ENCODE measurements at regions not wholly inside any gene's neighbourhood (a gene's known extent, or its start where the extent isn't known, plus 50 kb on each side); places are given as distances from the start of the nearest gene placed in this dataset.

- no peak overlapping the region for H3K14ac ChIP-seq (ENCODE audit: low read length)
- H4K12ac ChIP-seq (ENCODE audit: low read depth, low read length), result no peak overlapping the region
- H3K23ac ChIP-seq (ENCODE audit: low read length), result no peak overlapping the region
- H3K4me3 ChIP-seq (ENCODE audit: low read depth, low read length), result no peak overlapping the region
- H3K18ac ChIP-seq (ENCODE audit: low read length), result no peak overlapping the region
- no peak overlapping the region for H2BK5ac ChIP-seq (ENCODE audit: low read depth, low read length, poor library complexity)
- H3K36me3 ChIP-seq (ENCODE audit: control insufficient read depth in 1 of 2, insufficient read depth in 2 of 2, low read length in 2 of 2), result no peaks in the 10 kb centered on the region
- H3K27me3 ChIP-seq (ENCODE audit: insufficient read depth, low read length), result no peaks in the 10 kb centered on the region
- no peaks in the 10 kb centered on the region for H3K4me1 ChIP-seq (ENCODE audit: control insufficient read depth in 1 of 2, insufficient read depth in 2 of 2, low read length in 2 of 2)
- H2AK5ac ChIP-seq (ENCODE audit: low read length), result no peak overlapping the region
- H4K91ac ChIP-seq (ENCODE audit: low read depth, low read length), result no peak overlapping the region
- no peak overlapping the region for H3K9ac ChIP-seq (ENCODE audit: low read length)
- H2BK12ac ChIP-seq (ENCODE audit: low read length), result no peak overlapping the region
- no peak overlapping the region for H2AFZ ChIP-seq (ENCODE audit: insufficient read depth, low read length, poor library complexity)
- H2BK120ac ChIP-seq (ENCODE audit: insufficient read depth, low read length, poor library complexity), result no peak overlapping the region
- H3K4ac ChIP-seq (ENCODE audit: low read depth, low read length), result no peak overlapping the region
- H4K8ac ChIP-seq (ENCODE audit: low read depth, low read length), result no peak overlapping the region
- no peak overlapping the region for H3K27ac ChIP-seq (ENCODE audit: low read depth, low read length)
- no peaks in the 10 kb centered on the region for H3K79me2 ChIP-seq (ENCODE audit: control insufficient read depth, insufficient read depth, low read length, poor library complexity)
- no peaks in the 10 kb centered on the region for H3K79me1 ChIP-seq (ENCODE audit: low read length)
- H3K9me3 ChIP-seq (ENCODE audit: insufficient read depth, low read depth, low read length), result no peaks in the 10 kb centered on the region
- no peak for DNase-seq
- no CpG with 5 or more reads among the region's 5 CpGs for WGBS (ENCODE audit: extremely low coverage, insufficient coverage, insufficient read length)
- no peak overlapping the region for H3K4me2 ChIP-seq (ENCODE audit: low read length)
Measured at GRCh38 chr13:89113744-89114143, 1442.6 kb downstream of the SLITRK5 start.

GRCh38 chr13:89115307-89115706 is 1444.1 kb downstream of the SLITRK5 start:
- Histone ChIP-seq H3K36me3 (ENCODE audit: control insufficient read depth in 1 of 2, insufficient read depth in 2 of 2, low read length in 2 of 2) (no peaks in the 10 kb centered on the region), H4K91ac (ENCODE audit: low read depth, low read length) (no peak overlapping the region), H4K8ac (ENCODE audit: low read depth, low read length) (no peak overlapping the region), H2BK5ac (ENCODE audit: low read depth, low read length, poor library complexity) (no peak overlapping the region), H3K27me3 (ENCODE audit: insufficient read depth, low read length) (no peaks in the 10 kb centered on the region), H3K27ac (ENCODE audit: low read depth, low read length) (no peak overlapping the region), H3K14ac (ENCODE audit: low read length) (no peak overlapping the region), H3K23ac (ENCODE audit: low read length) (no peak overlapping the region), H2BK120ac (ENCODE audit: insufficient read depth, low read length, poor library complexity) (no peak overlapping the region), H4K12ac (ENCODE audit: low read depth, low read length) (no peak overlapping the region), H3K4ac (ENCODE audit: low read depth, low read length) (no peak overlapping the region), H3K18ac (ENCODE audit: low read length) (no peak overlapping the region), H2AFZ (ENCODE audit: insufficient read depth, low read length, poor library complexity) (no peak overlapping the region), H3K9me3 (ENCODE audit: insufficient read depth, low read depth, low read length) (no peaks in the 10 kb centered on the region), H2AK5ac (ENCODE audit: low read length) (no peak overlapping the region), H3K4me2 (ENCODE audit: low read length) (no peak overlapping the region), H3K4me1 (ENCODE audit: control insufficient read depth in 1 of 2, insufficient read depth in 2 of 2, low read length in 2 of 2) (no peaks in the 10 kb centered on the region), H3K4me3 (ENCODE audit: low read depth, low read length) (no peak overlapping the region), H3K9ac (ENCODE audit: low read length) (no peak overlapping the region), H2BK12ac (ENCODE audit: low read length) (no peak overlapping the region), H3K79me1 (ENCODE audit: low read length) (no peaks in the 10 kb centered on the region), H3K79me2 (ENCODE audit: control insufficient read depth, insufficient read depth, low read length, poor library complexity) (no peaks in the 10 kb centered on the region)
- DNase-seq, result peak in 1 of 2 donors; percentile 4
- WGBS (ENCODE audit: extremely low coverage, insufficient coverage, insufficient read length), result no CpG with 5 or more reads among the region's 3 CpGs

DNA sequence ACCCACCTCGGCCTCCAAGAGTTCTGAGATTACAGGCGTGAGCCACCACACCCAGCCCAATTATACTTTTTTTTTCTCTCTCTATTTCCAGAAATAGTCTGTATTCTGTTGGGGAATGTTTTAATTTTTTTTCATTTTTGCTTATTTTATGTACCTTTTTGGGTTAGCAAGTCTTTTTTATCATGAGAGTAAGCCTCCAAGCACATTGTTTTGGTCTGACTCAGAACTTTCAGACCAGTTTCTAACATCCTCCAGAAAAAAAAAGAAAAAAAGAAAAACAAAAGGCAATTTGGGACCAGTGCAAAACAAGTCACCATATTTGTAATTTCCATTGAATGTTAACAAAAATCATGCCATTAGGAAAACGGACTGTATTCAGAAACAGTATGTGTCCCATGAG is 1465.5 kb downstream of the SLITRK5 start:
- no peaks in the 10 kb centered on the region for H3K9me3 ChIP-seq (ENCODE audit: insufficient read depth, low read depth, low read length)
- no peak overlapping the region for H3K9ac ChIP-seq (ENCODE audit: low read length)
- H3K79me2 ChIP-seq (ENCODE audit: control insufficient read depth, insufficient read depth, low read length, poor library complexity), result no peaks in the 10 kb centered on the region
- WGBS (ENCODE audit: extremely low coverage, insufficient coverage, insufficient read length), result no CpG with 5 or more reads among the region's 3 CpGs
- no peak overlapping the region for H3K18ac ChIP-seq (ENCODE audit: low read length)
- no peaks in the 10 kb centered on the region for H3K27me3 ChIP-seq (ENCODE audit: insufficient read depth, low read length)
- no peak overlapping the region for H3K4me3 ChIP-seq (ENCODE audit: low read depth, low read length)
- H2BK120ac ChIP-seq (ENCODE audit: insufficient read depth, low read length, poor library complexity), result no peak overlapping the region
- no peaks in the 10 kb centered on the region for H3K36me3 ChIP-seq (ENCODE audit: control insufficient read depth in 1 of 2, insufficient read depth in 2 of 2, low read length in 2 of 2)
- no peak overlapping the region for H3K4ac ChIP-seq (ENCODE audit: low read depth, low read length)
- H3K4me1 ChIP-seq (ENCODE audit: control insufficient read depth in 1 of 2, insufficient read depth in 2 of 2, low read length in 2 of 2), result no peaks in the 10 kb centered on the region
- H4K8ac ChIP-seq (ENCODE audit: low read depth, low read length), result no peak overlapping the region
- no peaks in the 10 kb centered on the region for H3K79me1 ChIP-seq (ENCODE audit: low read length)
- no peak overlapping the region for H2AFZ ChIP-seq (ENCODE audit: insufficient read depth, low read length, poor library complexity)
- no peak overlapping the region for H2BK12ac ChIP-seq (ENCODE audit: low read length)
- no peak overlapping the region for H3K27ac ChIP-seq (ENCODE audit: low read depth, low read length)
- no peak overlapping the region for H3K4me2 ChIP-seq (ENCODE audit: low read length)
- H3K14ac ChIP-seq (ENCODE audit: low read length), result no peak overlapping the region
- no peak for DNase-seq
- no peak overlapping the region for H3K23ac ChIP-seq (ENCODE audit: low read length)
- no peak overlapping the region for H4K12ac ChIP-seq (ENCODE audit: low read depth, low read length)
- no peak overlapping the region for H4K91ac ChIP-seq (ENCODE audit: low read depth, low read length)
- no peak overlapping the region for H2AK5ac ChIP-seq (ENCODE audit: low read length)
- H2BK5ac ChIP-seq (ENCODE audit: low read depth, low read length, poor library complexity), result no peak overlapping the region

DNA sequence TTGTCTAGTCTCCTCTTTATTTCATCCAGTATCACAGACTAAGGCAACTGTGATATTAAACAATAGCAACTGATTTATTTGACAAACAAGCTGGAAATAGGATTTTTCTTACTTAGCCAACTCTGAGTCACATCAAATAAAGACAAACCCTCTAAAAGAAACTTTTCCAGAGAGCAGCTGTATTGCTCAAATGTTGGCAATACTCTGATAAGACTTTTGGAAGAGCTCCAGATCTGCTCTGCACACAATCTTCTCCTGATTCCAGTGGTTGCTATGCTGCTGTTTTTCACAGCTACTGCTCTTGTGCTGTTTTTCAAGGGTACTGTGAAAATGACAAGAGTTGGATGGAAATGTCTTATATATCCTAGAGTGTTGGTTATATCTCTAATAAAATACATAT is 1479.2 kb downstream of the SLITRK5 start:
- H4K12ac ChIP-seq (ENCODE audit: low read depth, low read length), result no peak overlapping the region
- H2BK120ac ChIP-seq (ENCODE audit: insufficient read depth, low read length, poor library complexity), result no peak overlapping the region
- H3K79me2 ChIP-seq (ENCODE audit: control insufficient read depth, insufficient read depth, low read length, poor library complexity), result no peaks in the 10 kb centered on the region
- H3K79me1 ChIP-seq (ENCODE audit: low read length), result no peaks in the 10 kb centered on the region
- DNase-seq, result no peak
- no peak overlapping the region for H3K27ac ChIP-seq (ENCODE audit: low read depth, low read length)
- no peak overlapping the region for H3K4ac ChIP-seq (ENCODE audit: low read depth, low read length)
- H3K9ac ChIP-seq (ENCODE audit: low read length), result no peak overlapping the region
- H2BK5ac ChIP-seq (ENCODE audit: low read depth, low read length, poor library complexity), result no peak overlapping the region
- no peaks in the 10 kb centered on the region for H3K27me3 ChIP-seq (ENCODE audit: insufficient read depth, low read length)
- H4K91ac ChIP-seq (ENCODE audit: low read depth, low read length), result no peak overlapping the region
- no peak overlapping the region for H2AK5ac ChIP-seq (ENCODE audit: low read length)
- no peak overlapping the region for H3K4me3 ChIP-seq (ENCODE audit: low read depth, low read length)
- H2BK12ac ChIP-seq (ENCODE audit: low read length), result no peak overlapping the region
- no peaks in the 10 kb centered on the region for H3K36me3 ChIP-seq (ENCODE audit: control insufficient read depth in 1 of 2, insufficient read depth in 2 of 2, low read length in 2 of 2)
- no peaks in the 10 kb centered on the region for H3K9me3 ChIP-seq (ENCODE audit: insufficient read depth, low read depth, low read length)
- H4K8ac ChIP-seq (ENCODE audit: low read depth, low read length), result no peak overlapping the region
- H2AFZ ChIP-seq (ENCODE audit: insufficient read depth, low read length, poor library complexity), result no peak overlapping the region
- no peak overlapping the region for H3K14ac ChIP-seq (ENCODE audit: low read length)
- no peak overlapping the region for H3K4me2 ChIP-seq (ENCODE audit: low read length)
- H3K23ac ChIP-seq (ENCODE audit: low read length), result no peak overlapping the region
- H3K4me1 ChIP-seq (ENCODE audit: control insufficient read depth in 1 of 2, insufficient read depth in 2 of 2, low read length in 2 of 2), result no peaks in the 10 kb centered on the region
- no peak overlapping the region for H3K18ac ChIP-seq (ENCODE audit: low read length)

DNA sequence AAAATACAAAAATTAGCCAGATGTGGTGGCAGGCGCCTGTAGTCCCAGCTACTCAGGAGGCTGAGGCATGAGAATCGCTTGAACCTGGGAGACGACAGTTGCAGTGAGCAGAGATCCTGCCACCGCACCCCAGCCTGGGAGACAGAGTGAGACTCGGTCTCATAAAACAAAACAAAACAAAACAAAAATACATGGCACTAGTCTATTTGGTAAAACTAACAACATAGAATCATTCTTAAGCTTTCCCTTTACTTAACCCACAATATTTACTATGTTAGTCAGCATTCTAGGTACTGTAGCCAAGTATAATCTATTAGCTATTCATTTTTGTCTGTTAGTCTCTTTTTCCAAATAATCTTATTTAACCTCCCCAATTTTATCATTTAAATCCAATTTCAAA is 1482.8 kb downstream of the SLITRK5 start:
- no CpG with 5 or more reads among the region's 5 CpGs for whole genome bisulfite sequencing (ENCODE audit: extremely low coverage, insufficient coverage, insufficient read length)
- H2AK5ac ChIP-seq (ENCODE audit: low read length), result no peak overlapping the region

More for the DNA sequence above, 1482.8 kb downstream of the SLITRK5 start:
- Histone ChIP-seq H3K18ac (ENCODE audit: low read length) (no peak overlapping the region), H2BK5ac (ENCODE audit: low read depth, low read length, poor library complexity) (no peak overlapping the region), H3K27me3 (ENCODE audit: insufficient read depth, low read length) (no peaks in the 10 kb centered on the region), H3K4me2 (ENCODE audit: low read length) (no peak overlapping the region), H3K4ac (ENCODE audit: low read depth, low read length) (no peak overlapping the region), H2BK12ac (ENCODE audit: low read length) (no peak overlapping the region), H3K9me3 (ENCODE audit: insufficient read depth, low read depth, low read length) (no peaks in the 10 kb centered on the region), H3K79me2 (ENCODE audit: control insufficient read depth, insufficient read depth, low read length, poor library complexity) (no peaks in the 10 kb centered on the region), H3K23ac (ENCODE audit: low read length) (no peak overlapping the region), H4K12ac (ENCODE audit: low read depth, low read length) (no peak overlapping the region), H3K4me1 (ENCODE audit: control insufficient read depth in 1 of 2, insufficient read depth in 2 of 2, low read length in 2 of 2) (no peaks in the 10 kb centered on the region), H3K27ac (ENCODE audit: low read depth, low read length) (no peak overlapping the region), H2BK120ac (ENCODE audit: insufficient read depth, low read length, poor library complexity) (no peak overlapping the region), H3K14ac (ENCODE audit: low read length) (no peak overlapping the region), H3K79me1 (ENCODE audit: low read length) (no peaks in the 10 kb centered on the region), H4K8ac (ENCODE audit: low read depth, low read length) (no peak overlapping the region), H3K36me3 (ENCODE audit: control insufficient read depth in 1 of 2, insufficient read depth in 2 of 2, low read length in 2 of 2) (no peaks in the 10 kb centered on the region), H3K4me3 (ENCODE audit: low read depth, low read length) (no peak overlapping the region), H2AFZ (ENCODE audit: insufficient read depth, low read length, poor library complexity) (no peak overlapping the region), H4K91ac (ENCODE audit: low read depth, low read length) (no peak overlapping the region), H3K9ac (ENCODE audit: low read length) (no peak overlapping the region)
- DNase-seq, result no peak

Measured in trophoblast cell (in vitro differentiated cells and primary cell).